HEK293 (cell line): ENCODE measurements at regions not wholly inside any gene's neighbourhood (a gene's known extent, or its start where the extent isn't known, plus 50 kb on each side); places are given as distances from the start of the nearest gene placed in this dataset.

Experiments
- CTCF ChIA-PET: fragments of 350-600 bp; formaldehyde crosslinking; extraction: SDS; loops from one replicate; lab custom pipeline; 2021; ENCODE audit warnings: antibody characterized with exemption; lab: Yijun Ruan, JAX
- POLR2A ChIA-PET: fragments of 300-600 bp; formaldehyde crosslinking; extraction: SDS; loops from one replicate; lab custom pipeline; 2020; ENCODE audit warnings: antibody characterized with exemption, inconsistent platforms; lab: Yijun Ruan, JAX
- H3K27ac ChIP-seq: fragments of 200-500 bp; sonication (Bioruptor generic); 2 replicates; pipeline ENCODE4 v1.5.1; 2014; ENCODE audit warnings: low read depth, low read length, control low read depth, inconsistent platforms; ENCODE audit errors: extremely low read depth
- H3K36me3 ChIP-seq, 2 experiments: fragments of 200-500 bp in 1 of 2; sonication (Bioruptor generic) in 1 of 2; 1 replicate in 1 of 2; 2 replicates in 1 of 2; pipeline ENCODE4 v1.5.1; 2014 to 2017; ENCODE audit warnings: inconsistent platforms in 2 of 2, low read length in 2 of 2; ENCODE audit not compliant: control insufficient read depth in 2 of 2, insufficient read depth in 1 of 2
- H3K4me1 ChIP-seq: fragments of 200-500 bp; sonication (Bioruptor generic); 2 replicates; pipeline ENCODE4 v1.5.1; 2014; ENCODE audit warnings: mild to moderate bottlenecking, low read length, inconsistent platforms; ENCODE audit not compliant: control insufficient read depth, insufficient read depth
- H3K4me3 ChIP-seq: 2 replicates; pipeline ENCODE4 v1.5.1; 2011; ENCODE audit warnings: low read depth, mild to moderate bottlenecking, control low read depth, low read length, moderate library complexity
- H3K9me3 ChIP-seq: fragments of 200-500 bp; sonication (Bioruptor generic); 2 replicates; pipeline ENCODE4 v1.5.1; 2014; ENCODE audit warnings: low read depth, low read length, inconsistent platforms; ENCODE audit not compliant: control insufficient read depth, insufficient read depth
- GLI2 ChIP-seq: fragments of 450-650 bp; formaldehyde crosslinking; IDR thresholded peaks from 2 replicates; pipeline ENCODE4; 2017; ENCODE audit warnings: missing biosample characterization, missing genetic modification characterization, low read depth, borderline replicate concordance
- GLIS1 ChIP-seq: fragments of 450-650 bp; formaldehyde crosslinking; IDR thresholded peaks from 2 replicates; pipeline ENCODE4 v1.5.1; 2016; ENCODE audit warnings: missing biosample characterization, missing genetic modification characterization
- GLIS2 ChIP-seq: fragments of 450-650 bp; formaldehyde crosslinking; IDR thresholded peaks from 2 replicates; pipeline ENCODE4 v1.5.1; 2016; ENCODE audit warnings: missing biosample characterization, missing genetic modification characterization
- HOXA7 ChIP-seq: sonication (generic); formaldehyde crosslinking; IDR thresholded peaks from 2 replicates; pipeline ENCODE4 v1.8.1; 2022; ENCODE audit warnings: missing genetic modification reagents, borderline replicate concordance
- KLF1 ChIP-seq: fragments of 450-650 bp; formaldehyde crosslinking; IDR thresholded peaks from 2 replicates; pipeline ENCODE4 v1.5.1; 2016; ENCODE audit warnings: missing biosample characterization, missing genetic modification characterization
- SALL2 ChIP-seq: fragments of 450-650 bp; formaldehyde crosslinking; IDR thresholded peaks from 2 replicates; pipeline ENCODE4 v1.5.0; 2017; ENCODE audit warnings: missing biosample characterization, mild to moderate bottlenecking, missing genetic modification characterization, borderline replicate concordance
- TRIM28 ChIP-seq: IDR thresholded peaks from 2 replicates; pipeline ENCODE4 v1.6.1; 2011; ENCODE audit warnings: low read length, control low read depth, borderline replicate concordance
- ZBTB1 ChIP-seq: fragments of 450-650 bp; formaldehyde crosslinking; IDR thresholded peaks from 2 replicates; pipeline ENCODE4 v1.5.1; 2016; ENCODE audit warnings: missing biosample characterization, missing genetic modification characterization
- ZBTB8A ChIP-seq: fragments of 450-650 bp; formaldehyde crosslinking; IDR thresholded peaks from 2 replicates; pipeline ENCODE4 v1.5.1; 2016; ENCODE audit warnings: missing biosample characterization, missing genetic modification characterization
- ZNF146 ChIP-seq: fragments of 450-650 bp; formaldehyde crosslinking; IDR thresholded peaks from 2 replicates; pipeline ENCODE4 v1.5.1; 2016; ENCODE audit warnings: missing biosample characterization, missing genetic modification characterization
- ZNF16 ChIP-seq: fragments of 450-650 bp; formaldehyde crosslinking; IDR thresholded peaks from 2 replicates; pipeline ENCODE4 v1.5.1; 2016; ENCODE audit warnings: low read depth, missing biosample characterization, missing genetic modification characterization
- ZNF174 ChIP-seq: fragments of 450-650 bp; formaldehyde crosslinking; IDR thresholded peaks from 2 replicates; pipeline ENCODE4 v1.5.0; 2017; ENCODE audit warnings: missing biosample characterization, mild to moderate bottlenecking, missing genetic modification characterization
- ZNF175 ChIP-seq: fragments of 450-650 bp; formaldehyde crosslinking; IDR thresholded peaks from 2 replicates; pipeline ENCODE4 v1.5.1; 2016; ENCODE audit warnings: missing biosample characterization, missing genetic modification characterization
- ZNF23 ChIP-seq: fragments of 450-650 bp; formaldehyde crosslinking; IDR thresholded peaks from 2 replicates; pipeline ENCODE4 v1.5.1; 2016; ENCODE audit warnings: missing biosample characterization, missing genetic modification characterization, borderline replicate concordance
- ZNF302 ChIP-seq: fragments of 450-650 bp; formaldehyde crosslinking; IDR thresholded peaks from 2 replicates; pipeline ENCODE4 v1.5.1; 2016; ENCODE audit warnings: missing biosample characterization, missing genetic modification characterization, low read depth
- ZNF341 ChIP-seq: fragments of 450-650 bp; formaldehyde crosslinking; IDR thresholded peaks from 2 replicates; pipeline ENCODE4; 2016; ENCODE audit warnings: low read depth, missing biosample characterization, missing genetic modification characterization
- ZNF366 ChIP-seq: fragments of 450-650 bp; formaldehyde crosslinking; conservative IDR thresholded peaks from 2 replicates; pipeline ENCODE4 v1.5.1; 2016; ENCODE audit warnings: missing biosample characterization, missing genetic modification characterization
- ZNF416 ChIP-seq: fragments of 450-650 bp; formaldehyde crosslinking; IDR thresholded peaks from 2 replicates; pipeline ENCODE4 v1.5.1; 2016; ENCODE audit warnings: missing biosample characterization, missing genetic modification characterization
- ZNF433 ChIP-seq: fragments of 450-650 bp; formaldehyde crosslinking; IDR thresholded peaks from 2 replicates; pipeline ENCODE4 v1.5.1; 2016; ENCODE audit warnings: missing biosample characterization, missing genetic modification characterization, low read depth
- ZNF473 ChIP-seq: fragments of 450-650 bp; formaldehyde crosslinking; IDR thresholded peaks from 2 replicates; pipeline ENCODE4 v1.5.1; 2017; ENCODE audit warnings: missing biosample characterization, missing genetic modification characterization
- ZNF529 ChIP-seq: fragments of 450-650 bp; formaldehyde crosslinking; IDR thresholded peaks from 2 replicates; pipeline ENCODE4 v1.5.1; 2017; ENCODE audit warnings: missing genetic modification characterization, missing biosample characterization; ENCODE audit not compliant: insufficient replicate concordance
- ZNF549 ChIP-seq: fragments of 450-650 bp; IDR thresholded peaks from 2 replicates; pipeline ENCODE4 v1.5.1; 2018; ENCODE audit warnings: missing biosample characterization, missing genetic modification characterization, mild to moderate bottlenecking, inconsistent platforms, moderate library complexity
- ZNF558 ChIP-seq: fragments of 450-650 bp; formaldehyde crosslinking; IDR thresholded peaks from 2 replicates; pipeline ENCODE4 v1.5.1; 2016; ENCODE audit warnings: missing biosample characterization, missing genetic modification characterization
- ZNF621 ChIP-seq: fragments of 450-650 bp; formaldehyde crosslinking; IDR thresholded peaks from 2 replicates; pipeline ENCODE4 v1.5.1; 2017; ENCODE audit warnings: missing biosample characterization, missing genetic modification characterization
- ZNF658 ChIP-seq: fragments of 450-650 bp; formaldehyde crosslinking; IDR thresholded peaks from 2 replicates; pipeline ENCODE4; 2016; ENCODE audit warnings: missing biosample characterization, missing genetic modification characterization
- ZNF701 ChIP-seq: fragments of 450-650 bp; formaldehyde crosslinking; IDR thresholded peaks from 2 replicates; pipeline ENCODE4 v1.5.1; 2016; ENCODE audit warnings: missing biosample characterization, missing genetic modification characterization
- ZNF837 ChIP-seq: fragments of 450-650 bp; formaldehyde crosslinking; IDR thresholded peaks from 2 replicates; pipeline ENCODE4 v1.5.1; 2016; ENCODE audit warnings: missing biosample characterization, missing genetic modification characterization
- TF ChIP-seq, protein P1 (sequence below): fragments of 450-650 bp; formaldehyde crosslinking; IDR thresholded peaks from 2 replicates; pipeline ENCODE4 v1.5.1; 2016; ENCODE audit warnings: missing biosample characterization, missing genetic modification characterization
- TF ChIP-seq, protein P2 (sequence below): fragments of 450-650 bp; formaldehyde crosslinking; IDR thresholded peaks from 2 replicates; pipeline ENCODE4 v1.5.1; 2016; ENCODE audit warnings: missing biosample characterization, missing genetic modification characterization, low read depth
- TF ChIP-seq, protein P3 (sequence below): fragments of 450-650 bp; formaldehyde crosslinking; IDR thresholded peaks from 2 replicates; pipeline ENCODE4 v1.5.1; 2017; ENCODE audit warnings: missing biosample characterization, missing genetic modification characterization
- TF ChIP-seq, protein P4 (sequence below): fragments of 450-650 bp; formaldehyde crosslinking; IDR thresholded peaks from 2 replicates; pipeline ENCODE4 v1.5.1; 2016; ENCODE audit warnings: missing biosample characterization, missing genetic modification characterization
- TF ChIP-seq, protein P5 (sequence below): fragments of 450-650 bp; formaldehyde crosslinking; IDR thresholded peaks from 2 replicates; pipeline ENCODE4 v1.5.1; 2016; ENCODE audit warnings: missing biosample characterization, missing genetic modification characterization

DNA sequence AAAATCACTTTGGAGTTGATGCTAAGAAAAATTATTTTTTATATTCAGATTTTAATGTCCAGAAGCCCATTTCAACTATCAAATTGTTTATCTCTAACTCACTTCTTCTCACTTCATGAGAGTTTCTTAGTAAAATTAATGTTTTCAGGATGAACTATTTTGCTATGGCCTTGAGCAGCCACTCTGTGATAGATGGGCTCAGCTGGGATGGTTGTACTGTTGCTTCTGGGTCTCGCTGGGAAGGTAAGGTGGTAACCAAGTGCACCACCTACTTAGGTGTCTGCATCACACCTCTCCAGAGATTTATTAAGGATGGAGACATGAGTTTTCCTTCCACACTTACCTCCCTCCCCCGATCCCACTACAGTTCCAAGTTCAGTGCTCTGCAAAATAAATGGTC, 110.3 kb upstream of the ATP2B2 start:
- CTCF ChIA-PET, result no interaction called here
- TF ChIP-seq ZNF366 (tag by site-specific recombination) (no peak), GLIS1 (tag by site-specific recombination) (no peak), GLIS2 (tag by site-specific recombination) (no peak), ZNF529 (tag by site-specific recombination) (no peak), TRIM28 (no peak), ZNF701 (tag by site-specific recombination) (no peak), ZNF146 (no peak), KLF1 (tag by site-specific recombination) (no peak), ZNF837 (tag by site-specific recombination) (no peak), ZNF302 (no peak), GLI2 (tag by site-specific recombination) (no peak), ZNF174 (no peak), ZNF558 (tag by site-specific recombination) (no peak), ZNF549 (tag by site-specific recombination) (no peak)
- TF ChIP-seq, protein P1, sequence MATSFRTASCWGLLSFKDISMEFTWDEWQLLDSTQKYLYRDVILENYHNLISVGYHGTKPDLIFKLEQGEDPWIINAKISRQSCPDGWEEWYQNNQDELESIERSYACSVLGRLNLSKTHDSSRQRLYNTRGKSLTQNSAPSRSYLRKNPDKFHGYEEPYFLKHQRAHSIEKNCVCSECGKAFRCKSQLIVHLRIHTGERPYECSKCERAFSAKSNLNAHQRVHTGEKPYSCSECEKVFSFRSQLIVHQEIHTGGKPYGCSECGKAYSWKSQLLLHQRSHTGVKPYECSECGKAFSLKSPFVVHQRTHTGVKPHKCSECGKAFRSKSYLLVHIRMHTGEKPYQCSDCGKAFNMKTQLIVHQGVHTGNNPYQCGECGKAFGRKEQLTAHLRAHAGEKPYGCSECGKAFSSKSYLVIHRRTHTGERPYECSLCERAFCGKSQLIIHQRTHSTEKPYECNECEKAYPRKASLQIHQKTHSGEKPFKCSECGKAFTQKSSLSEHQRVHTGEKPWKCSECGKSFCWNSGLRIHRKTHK, result no peak
- TF ChIP-seq, protein P2, sequence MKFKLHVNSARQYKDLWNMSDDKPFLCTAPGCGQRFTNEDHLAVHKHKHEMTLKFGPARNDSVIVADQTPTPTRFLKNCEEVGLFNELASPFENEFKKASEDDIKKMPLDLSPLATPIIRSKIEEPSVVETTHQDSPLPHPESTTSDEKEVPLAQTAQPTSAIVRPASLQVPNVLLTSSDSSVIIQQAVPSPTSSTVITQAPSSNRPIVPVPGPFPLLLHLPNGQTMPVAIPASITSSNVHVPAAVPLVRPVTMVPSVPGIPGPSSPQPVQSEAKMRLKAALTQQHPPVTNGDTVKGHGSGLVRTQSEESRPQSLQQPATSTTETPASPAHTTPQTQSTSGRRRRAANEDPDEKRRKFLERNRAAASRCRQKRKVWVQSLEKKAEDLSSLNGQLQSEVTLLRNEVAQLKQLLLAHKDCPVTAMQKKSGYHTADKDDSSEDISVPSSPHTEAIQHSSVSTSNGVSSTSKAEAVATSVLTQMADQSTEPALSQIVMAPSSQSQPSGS (tag by site-specific recombination), result no peak
- TF ChIP-seq, protein P3, sequence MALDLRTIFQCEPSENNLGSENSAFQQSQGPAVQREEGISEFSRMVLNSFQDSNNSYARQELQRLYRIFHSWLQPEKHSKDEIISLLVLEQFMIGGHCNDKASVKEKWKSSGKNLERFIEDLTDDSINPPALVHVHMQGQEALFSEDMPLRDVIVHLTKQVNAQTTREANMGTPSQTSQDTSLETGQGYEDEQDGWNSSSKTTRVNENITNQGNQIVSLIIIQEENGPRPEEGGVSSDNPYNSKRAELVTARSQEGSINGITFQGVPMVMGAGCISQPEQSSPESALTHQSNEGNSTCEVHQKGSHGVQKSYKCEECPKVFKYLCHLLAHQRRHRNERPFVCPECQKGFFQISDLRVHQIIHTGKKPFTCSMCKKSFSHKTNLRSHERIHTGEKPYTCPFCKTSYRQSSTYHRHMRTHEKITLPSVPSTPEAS, result no peak
- TF ChIP-seq, all 188 proteins: peak for 0

DNA sequence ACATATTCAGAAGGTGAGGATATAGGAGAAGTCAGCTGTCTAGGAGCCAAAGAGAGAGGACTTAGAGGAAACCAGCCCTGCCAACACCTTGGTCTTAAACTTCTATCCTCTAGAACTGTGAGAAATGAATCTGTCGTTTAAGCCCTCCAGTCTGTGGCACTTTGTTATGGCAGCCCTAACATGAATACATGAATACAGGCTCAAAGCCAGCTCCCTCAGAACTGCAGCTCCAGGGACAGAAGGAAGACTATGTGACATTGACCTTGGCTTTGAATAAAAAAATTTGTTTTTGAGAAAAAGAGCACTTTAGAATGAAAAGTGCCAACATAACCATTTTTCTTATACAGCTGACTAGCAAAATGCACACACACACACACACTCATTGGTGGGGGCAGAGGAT, 110.9 kb upstream of the ATP2B2 start:
- H3K9me3 ChIP-seq, result no peaks in the 10 kb centered on the region
- H3K36me3 ChIP-seq, result no peaks in the 10 kb centered on the region
- ChIA-PET CTCF (no interaction called here), POLR2A (no interaction called here)
- no peak overlapping the region for H3K4me3 ChIP-seq
- H3K27ac ChIP-seq, result no peak overlapping the region
- no peaks in the 10 kb centered on the region for H3K4me1 ChIP-seq
- TF ChIP-seq ZNF416 (tag by site-specific recombination), result no peak
- no peak for TF ChIP-seq HOXA7 (CRISPR knock-in tag)
- TF ChIP-seq, protein P4, sequence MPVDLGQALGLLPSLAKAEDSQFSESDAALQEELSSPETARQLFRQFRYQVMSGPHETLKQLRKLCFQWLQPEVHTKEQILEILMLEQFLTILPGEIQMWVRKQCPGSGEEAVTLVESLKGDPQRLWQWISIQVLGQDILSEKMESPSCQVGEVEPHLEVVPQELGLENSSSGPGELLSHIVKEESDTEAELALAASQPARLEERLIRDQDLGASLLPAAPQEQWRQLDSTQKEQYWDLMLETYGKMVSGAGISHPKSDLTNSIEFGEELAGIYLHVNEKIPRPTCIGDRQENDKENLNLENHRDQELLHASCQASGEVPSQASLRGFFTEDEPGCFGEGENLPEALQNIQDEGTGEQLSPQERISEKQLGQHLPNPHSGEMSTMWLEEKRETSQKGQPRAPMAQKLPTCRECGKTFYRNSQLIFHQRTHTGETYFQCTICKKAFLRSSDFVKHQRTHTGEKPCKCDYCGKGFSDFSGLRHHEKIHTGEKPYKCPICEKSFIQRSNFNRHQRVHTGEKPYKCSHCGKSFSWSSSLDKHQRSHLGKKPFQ (tag by site-specific recombination), result no peak
- TF ChIP-seq ZNF658, result no peak
- TF ChIP-seq ZNF341 (tag by site-specific recombination), result no peak
- TF ChIP-seq ZNF433 (tag by site-specific recombination), result no peak
- TF ChIP-seq ZNF621 (tag by site-specific recombination), result no peak
- TF ChIP-seq ZNF473 (tag by site-specific recombination), result no peak
- TF ChIP-seq ZBTB1, result no peak
- no peak for TF ChIP-seq SALL2 (tag by site-specific recombination)
- TF ChIP-seq ZNF16 (tag by site-specific recombination), result no peak
- TF ChIP-seq ZNF302, result no peak
- no peak for TF ChIP-seq ZBTB8A (tag by site-specific recombination)
- TF ChIP-seq ZNF175 (tag by site-specific recombination), result no peak
- no peak for TF ChIP-seq ZNF23 (tag by site-specific recombination)
- TF ChIP-seq, protein P5, sequence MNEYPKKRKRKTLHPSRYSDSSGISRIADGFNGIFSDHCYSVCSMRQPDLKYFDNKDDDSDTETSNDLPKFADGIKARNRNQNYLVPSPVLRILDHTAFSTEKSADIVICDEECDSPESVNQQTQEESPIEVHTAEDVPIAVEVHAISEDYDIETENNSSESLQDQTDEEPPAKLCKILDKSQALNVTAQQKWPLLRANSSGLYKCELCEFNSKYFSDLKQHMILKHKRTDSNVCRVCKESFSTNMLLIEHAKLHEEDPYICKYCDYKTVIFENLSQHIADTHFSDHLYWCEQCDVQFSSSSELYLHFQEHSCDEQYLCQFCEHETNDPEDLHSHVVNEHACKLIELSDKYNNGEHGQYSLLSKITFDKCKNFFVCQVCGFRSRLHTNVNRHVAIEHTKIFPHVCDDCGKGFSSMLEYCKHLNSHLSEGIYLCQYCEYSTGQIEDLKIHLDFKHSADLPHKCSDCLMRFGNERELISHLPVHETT (tag by site-specific recombination), result no peak

More for the DNA sequence above, 110.3 kb upstream of the ATP2B2 start:
- no peaks in the 10 kb centered on the region for H3K36me3 ChIP-seq
- no peak overlapping the region for H3K4me3 ChIP-seq
- H3K9me3 ChIP-seq, result no peaks in the 10 kb centered on the region
- no peaks in the 10 kb centered on the region for H3K4me1 ChIP-seq
- POLR2A ChIA-PET, result no interaction called here
- H3K27ac ChIP-seq, result no peak overlapping the region
